ENCODE measurements at regions not wholly inside any gene's neighbourhood (a gene's known extent, or its start where the extent isn't known, plus 50 kb on each side); places are given as distances from the start of the nearest gene placed in this dataset.
"Not testable (repeated sequence)": the region's sequence is repeated elsewhere in the genome, so short reads cannot be mapped to it uniquely, and the experiment has no call there.

DNA sequence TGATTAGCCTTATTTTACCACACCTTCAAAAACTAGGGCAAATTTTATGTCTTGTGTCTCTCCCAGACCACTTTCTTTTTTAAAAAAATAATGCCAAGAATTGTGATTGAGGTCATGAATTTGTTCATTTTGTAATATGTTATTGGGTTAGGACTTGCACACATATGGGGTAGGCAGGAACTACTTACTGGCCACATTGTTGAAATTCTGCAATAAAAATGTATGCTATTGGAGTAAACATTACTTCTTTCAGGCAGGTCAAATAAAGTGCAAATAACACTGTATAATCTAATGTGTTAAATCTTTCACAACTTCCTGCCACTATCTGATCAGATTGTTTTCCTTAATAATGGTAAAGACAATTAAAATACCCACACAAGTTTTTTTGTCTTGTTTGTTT is 166.6 kb upstream of the COL11A1 start:
- no peak overlapping the region for H3K27ac ChIP-seq
- no peaks in the 10 kb centered on the region for H3K9me3 ChIP-seq
- intact Hi-C loops (cut with DNase I; ENCODE audit: low total_unique reads): no loop called here
- no peak overlapping the region for H3K4me3 ChIP-seq
- no peak for DNase-seq
- no peaks in the 10 kb centered on the region for H3K27me3 ChIP-seq
- no peaks in the 10 kb centered on the region for H3K4me1 ChIP-seq
- TF ChIP-seq POLR2A (IDR thresholded peaks at IDR 0.05): no peak
- TF ChIP-seq, protein P1, sequence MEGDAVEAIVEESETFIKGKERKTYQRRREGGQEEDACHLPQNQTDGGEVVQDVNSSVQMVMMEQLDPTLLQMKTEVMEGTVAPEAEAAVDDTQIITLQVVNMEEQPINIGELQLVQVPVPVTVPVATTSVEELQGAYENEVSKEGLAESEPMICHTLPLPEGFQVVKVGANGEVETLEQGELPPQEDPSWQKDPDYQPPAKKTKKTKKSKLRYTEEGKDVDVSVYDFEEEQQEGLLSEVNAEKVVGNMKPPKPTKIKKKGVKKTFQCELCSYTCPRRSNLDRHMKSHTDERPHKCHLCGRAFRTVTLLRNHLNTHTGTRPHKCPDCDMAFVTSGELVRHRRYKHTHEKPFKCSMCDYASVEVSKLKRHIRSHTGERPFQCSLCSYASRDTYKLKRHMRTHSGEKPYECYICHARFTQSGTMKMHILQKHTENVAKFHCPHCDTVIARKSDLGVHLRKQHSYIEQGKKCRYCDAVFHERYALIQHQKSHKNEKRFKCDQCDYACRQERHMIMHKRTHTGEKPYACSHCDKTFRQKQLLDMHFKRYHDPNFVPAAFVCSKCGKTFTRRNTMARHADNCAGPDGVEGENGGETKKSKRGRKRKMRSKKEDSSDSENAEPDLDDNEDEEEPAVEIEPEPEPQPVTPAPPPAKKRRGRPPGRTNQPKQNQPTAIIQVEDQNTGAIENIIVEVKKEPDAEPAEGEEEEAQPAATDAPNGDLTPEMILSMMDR (IDR thresholded peaks at IDR 0.05): no peak
- no peaks in the 10 kb centered on the region for H3K36me3 ChIP-seq (ENCODE audit: low read depth, missing control alignments)

DNA sequence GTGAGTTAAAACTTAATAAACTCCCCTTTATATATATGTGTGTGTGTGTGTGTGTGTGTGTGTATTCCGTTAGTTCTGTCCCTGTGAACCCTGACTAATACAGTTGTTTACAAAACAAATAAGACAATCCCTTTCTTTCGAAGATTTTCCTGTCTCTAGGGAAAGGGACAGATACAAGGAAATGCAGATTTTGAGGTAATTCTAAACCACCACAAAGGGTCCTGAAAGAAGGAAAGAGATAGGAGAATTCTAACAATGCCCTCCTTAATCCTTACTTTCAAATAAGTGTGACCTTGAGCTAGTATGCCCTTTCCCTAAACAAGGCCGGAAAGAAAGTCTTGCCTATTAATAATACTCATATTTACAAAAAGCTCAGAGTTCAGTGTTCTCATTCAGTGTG is 164.8 kb upstream of the COL11A1 start:
- WGBS, 2 donors: 52 to 60% methylated on average over 3 of the region's 3 CpGs

DNA sequence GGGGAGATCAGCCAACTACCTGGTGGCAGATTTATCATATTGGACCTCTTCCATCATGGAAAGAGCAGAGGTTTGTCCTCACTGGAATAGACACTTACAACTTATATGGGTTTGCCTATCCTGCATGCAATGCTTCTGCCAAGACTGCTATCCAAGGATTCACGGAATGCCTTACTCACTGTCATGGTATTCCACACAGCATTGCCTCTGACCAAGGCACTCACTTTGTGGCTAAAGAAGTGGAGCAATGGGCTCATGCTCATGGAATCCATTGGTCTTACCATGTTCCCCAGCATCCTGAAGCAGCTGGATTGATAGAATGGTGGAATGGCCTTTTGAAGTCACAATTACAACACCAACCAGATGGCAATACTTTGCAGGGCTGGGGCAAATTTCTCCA is 163.1 kb upstream of the COL11A1 start:
- intact Hi-C loops (cut with DNase I; ENCODE audit: low total_unique reads); H3K27ac ChIP-seq; H3K4me3 ChIP-seq; H3K27me3 ChIP-seq; H3K36me3 ChIP-seq (ENCODE audit: low read depth, missing control alignments); H3K9me3 ChIP-seq; DNase-seq; H3K4me1 ChIP-seq: not testable (repeated sequence)
- 100% methylated on average over 1 of the region's 1 CpG; no CpG with 5 or more reads in 1 of the 2 donors for WGBS, 2 donors

More for the DNA sequence above, 164.8 kb upstream of the COL11A1 start:
- DNase-seq: no peak
- Histone ChIP-seq H3K4me3 (no peak overlapping the region), H3K4me1 (no peaks in the 10 kb centered on the region), H3K27ac (no peak overlapping the region), H3K27me3 (no peaks in the 10 kb centered on the region), H3K9me3 (no peaks in the 10 kb centered on the region), H3K36me3 (ENCODE audit: low read depth, missing control alignments) (no peaks in the 10 kb centered on the region)
- no peak for TF ChIP-seq POLR2A (IDR thresholded peaks at IDR 0.05)
- TF ChIP-seq, protein P1 (IDR thresholded peaks at IDR 0.05): no peak
- intact Hi-C loops (cut with DNase I; ENCODE audit: low total_unique reads): no loop called here

DNA sequence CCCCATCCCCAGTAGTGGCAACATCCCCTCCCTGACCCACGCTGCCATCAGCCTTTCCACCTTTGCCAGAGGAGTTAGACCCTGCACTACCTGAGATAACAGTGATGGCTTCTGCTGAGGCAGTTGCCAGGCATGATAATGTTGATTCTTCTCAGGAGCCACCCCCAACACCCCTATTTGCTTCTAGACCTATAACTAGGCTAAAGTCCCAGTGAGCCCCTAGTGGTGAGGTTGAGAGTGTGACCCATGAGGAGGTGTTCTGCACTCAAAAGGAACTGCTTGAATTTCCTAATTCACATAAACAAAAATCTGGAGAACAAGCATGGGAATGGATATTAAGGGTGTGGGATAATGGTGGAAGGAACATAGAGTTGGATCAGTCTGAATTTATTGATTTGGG is 159.6 kb upstream of the COL11A1 start:
- no peak overlapping the region for H3K4me3 ChIP-seq
- H3K36me3 ChIP-seq (ENCODE audit: low read depth, missing control alignments): no peaks in the 10 kb centered on the region
- intact Hi-C loops (cut with DNase I; ENCODE audit: low total_unique reads): no loop called here
- no peaks in the 10 kb centered on the region for H3K27me3 ChIP-seq
- H3K4me1 ChIP-seq: no peaks in the 10 kb centered on the region
- no peak for TF ChIP-seq POLR2A (IDR thresholded peaks at IDR 0.05)
- TF ChIP-seq, protein P1 (IDR thresholded peaks at IDR 0.05): no peak
- H3K9me3 ChIP-seq: no peaks in the 10 kb centered on the region
- H3K27ac ChIP-seq: no peak overlapping the region
- DNase-seq: no peak
- 100% methylated on average over 1 of the region's 1 CpG; no CpG with 5 or more reads in 1 of the 2 donors for WGBS, 2 donors

DNA sequence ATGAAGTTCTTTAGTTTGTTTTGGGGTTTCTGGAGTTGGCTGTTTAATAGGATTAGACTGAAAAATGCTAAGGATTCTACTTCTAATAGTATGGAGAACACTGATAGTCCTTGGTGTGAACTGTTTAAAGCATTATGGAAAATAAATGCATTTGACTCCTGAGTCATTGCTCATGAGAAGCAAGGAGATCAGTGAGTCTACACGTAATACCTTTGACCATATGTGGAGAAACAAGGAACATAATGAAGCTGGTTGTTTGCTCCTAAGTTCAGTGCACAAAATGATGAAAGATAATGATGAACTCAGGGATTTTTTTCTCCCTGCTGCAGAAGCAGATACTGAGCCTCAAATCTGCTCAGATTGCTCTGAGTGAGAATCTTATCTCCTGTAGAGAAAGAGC is 158.9 kb upstream of the COL11A1 start:
- Histone ChIP-seq H3K27ac (no peak overlapping the region), H3K9me3 (no peaks in the 10 kb centered on the region), H3K4me1 (no peaks in the 10 kb centered on the region), H3K4me3 (no peak overlapping the region), H3K36me3 (ENCODE audit: low read depth, missing control alignments) (no peaks in the 10 kb centered on the region), H3K27me3 (no peaks in the 10 kb centered on the region)
- intact Hi-C loops (cut with DNase I; ENCODE audit: low total_unique reads): no loop called here
- DNase-seq: no peak
- TF ChIP-seq, protein P1 (IDR thresholded peaks at IDR 0.05): no peak
- no peak for TF ChIP-seq POLR2A (IDR thresholded peaks at IDR 0.05)
- 89 to 90% methylated on average over 1 of the region's 1 CpG for WGBS, 2 donors
